HepG2 (cell line): ENCODE measurements at regions not wholly inside any gene's neighbourhood (a gene's known extent, or its start where the extent isn't known, plus 50 kb on each side); places are given as distances from the start of the nearest gene placed in this dataset.

Experiments
- AKAP8 ChIP-seq: sonication (generic); formaldehyde crosslinking; IDR thresholded peaks from 2 replicates; pipeline ENCODE4 v1.5.1; 2020; ENCODE audit warnings: mild to moderate bottlenecking, missing genetic modification reagents
- GTF3A ChIP-seq: sonication (generic); formaldehyde crosslinking; conservative IDR thresholded peaks from 2 replicates; pipeline ENCODE4 v1.4.0; 2020; ENCODE audit warnings: mild to moderate bottlenecking, missing genetic modification reagents
- HNRNPUL1 ChIP-seq: fragments of 200-400 bp; formaldehyde crosslinking; IDR thresholded peaks from 2 replicates; pipeline ENCODE4 v1.6.1; 2017; ENCODE audit warnings: low read depth, mild to moderate bottlenecking, low read length, moderate library complexity
- MEIS2 ChIP-seq: sonication (generic); formaldehyde crosslinking; IDR thresholded peaks from 2 replicates; pipeline ENCODE4 v1.9.0; 2021; ENCODE audit warnings: mild to moderate bottlenecking, missing genetic modification reagents
- MXD4 ChIP-seq: IDR thresholded peaks from 2 replicates; pipeline ENCODE4 v1.6.1; 2016; ENCODE audit warnings: mild to moderate bottlenecking, missing biosample characterization, missing genetic modification reagents
- NBN ChIP-seq: fragments of 450-650 bp; conservative IDR thresholded peaks from 2 replicates; pipeline ENCODE4 v1.6.1; 2017
- PHF5A ChIP-seq: IDR thresholded peaks from one replicate; pipeline ENCODE4 v1.6.1; 2018; ENCODE audit warnings: low read depth, missing genetic modification reagents; ENCODE audit not compliant: unreplicated experiment
- ZFX ChIP-seq: sonication (generic); formaldehyde crosslinking; IDR thresholded peaks from 2 replicates; pipeline ENCODE4 v1.4.0; 2020; ENCODE audit warnings: mild to moderate bottlenecking, low read depth, missing genetic modification reagents, moderate library complexity
- ZNF142 ChIP-seq: sonication (generic); formaldehyde crosslinking; IDR thresholded peaks from 2 replicates; pipeline ENCODE4 v1.4.0; 2020; ENCODE audit warnings: missing genetic modification reagents
- ZNF382 ChIP-seq: sonication (generic); formaldehyde crosslinking; IDR thresholded peaks from 2 replicates; pipeline ENCODE4 v1.5.0; 2020; ENCODE audit warnings: missing genetic modification reagents, mild to moderate bottlenecking, borderline replicate concordance

DNA sequence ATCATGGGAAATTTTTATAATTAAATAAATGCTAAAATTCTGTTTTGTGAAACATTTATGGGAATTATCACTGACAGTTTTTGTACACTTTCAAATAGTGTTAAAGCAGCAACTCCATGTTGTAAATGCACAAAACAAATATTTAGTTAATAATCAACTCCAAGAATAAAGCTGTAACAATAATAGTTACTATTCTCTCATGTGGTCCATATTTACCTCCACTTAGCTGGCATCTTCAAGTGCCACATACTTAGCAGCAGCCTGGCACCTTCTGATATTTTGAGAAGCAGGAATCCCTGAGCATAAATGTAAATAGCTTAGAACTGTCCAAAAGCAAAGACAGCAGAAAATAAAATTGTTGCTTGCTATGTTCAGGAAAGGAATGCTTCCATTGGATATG, 154.3 kb downstream of the KDM5D start (continued):
- no peak for TF ChIP-seq ZNF142
- no peak for TF ChIP-seq HNRNPUL1
- TF ChIP-seq ZFX (CRISPR knock-in tag), result no peak
- no peak for TF ChIP-seq MXD4 (CRISPR knock-in tag)
- TF ChIP-seq AKAP8 (CRISPR knock-in tag), result no peak
- TF ChIP-seq MEIS2 (CRISPR knock-in tag), result no peak
- TF ChIP-seq NBN, result no peak
- no peak for TF ChIP-seq ZNF382 (CRISPR knock-in tag)
- TF ChIP-seq PHF5A (CRISPR knock-in tag), result no peak
- no peak for TF ChIP-seq GTF3A (CRISPR knock-in tag)
